ENCODE measurements at regions not wholly inside any gene's neighbourhood (a gene's known extent, or its start where the extent isn't known, plus 50 kb on each side); places are given as distances from the start of the nearest gene placed in this dataset.

DNA sequence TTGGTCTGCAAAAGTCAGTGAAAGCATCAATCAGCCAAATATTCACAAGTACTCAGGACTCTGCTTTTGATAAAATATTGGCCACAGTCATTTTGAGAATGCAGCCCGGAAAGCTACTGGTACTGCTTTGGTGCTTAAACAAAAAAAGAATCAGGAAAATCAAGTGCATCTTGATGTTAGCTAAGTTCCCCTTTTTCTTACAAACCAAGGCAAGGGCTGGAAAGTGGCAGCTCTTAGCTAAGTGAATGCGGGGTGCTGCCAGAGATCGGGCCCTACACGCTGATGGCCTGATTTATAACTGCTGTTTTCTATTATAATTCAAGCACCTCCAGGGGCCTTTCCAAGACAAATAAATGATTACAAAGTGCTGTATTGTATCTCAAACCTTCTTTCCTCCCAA lies 136.8 kb upstream of the MGMT start:
- DNase-seq (ENCODE audit: low spot score) = no peak

- DNase-seq (ENCODE audit: low spot score) = no peak
Observed at GRCh38 chr10:129331207-129331838, 135.7 kb upstream of the MGMT start.

- DNase-seq (ENCODE audit: low spot score) = no peak
Observed at GRCh38 chr10:129331839-129332220, 135.2 kb upstream of the MGMT start.

GRCh38 chr10:129332476-129332875 lies 134.6 kb upstream of the MGMT start:
- DNase-seq (ENCODE audit: low spot score) = peak; percentile 7

DNA sequence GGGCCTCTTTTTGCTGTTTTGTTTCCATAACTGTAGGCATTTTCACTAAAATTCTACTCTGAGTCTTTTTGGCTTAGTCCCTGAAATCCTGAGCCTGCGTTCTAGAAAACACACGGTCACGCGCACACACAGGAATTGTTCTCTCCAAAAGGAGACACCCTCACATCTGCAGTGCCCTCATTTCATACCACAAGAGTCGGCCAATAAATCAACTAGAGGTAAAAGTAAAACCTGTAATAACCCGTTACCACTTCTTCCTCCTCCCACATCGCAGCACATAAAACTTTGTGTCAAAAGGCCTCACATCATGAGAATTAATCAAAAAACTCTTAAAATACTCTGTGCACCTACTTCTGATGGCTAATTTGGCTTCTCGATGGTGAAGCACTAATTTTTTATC lies 133.3 kb upstream of the MGMT start:
- no peak for DNase-seq (ENCODE audit: low spot score)

DNA sequence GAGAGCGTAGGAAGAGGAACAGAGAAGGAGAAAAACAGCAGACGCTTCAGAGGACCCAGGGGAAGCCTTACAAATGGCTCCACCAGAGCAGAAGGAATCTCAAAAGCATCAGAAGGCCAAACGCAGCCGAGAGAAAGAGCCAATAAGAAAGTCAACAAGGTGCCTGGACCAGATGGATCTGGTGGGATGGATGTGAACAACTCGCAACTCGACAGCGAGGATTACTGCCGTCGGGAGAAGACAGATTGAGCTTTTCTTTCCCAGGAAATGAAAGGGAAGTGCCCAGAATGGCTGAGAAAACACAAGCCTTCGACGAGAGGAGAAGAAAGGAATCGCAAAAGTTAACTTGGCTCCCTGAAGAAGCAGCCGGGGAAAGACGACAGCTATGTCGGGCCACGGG lies 132.8 kb upstream of the MGMT start:
- no peak for DNase-seq (ENCODE audit: low spot score)

DNA sequence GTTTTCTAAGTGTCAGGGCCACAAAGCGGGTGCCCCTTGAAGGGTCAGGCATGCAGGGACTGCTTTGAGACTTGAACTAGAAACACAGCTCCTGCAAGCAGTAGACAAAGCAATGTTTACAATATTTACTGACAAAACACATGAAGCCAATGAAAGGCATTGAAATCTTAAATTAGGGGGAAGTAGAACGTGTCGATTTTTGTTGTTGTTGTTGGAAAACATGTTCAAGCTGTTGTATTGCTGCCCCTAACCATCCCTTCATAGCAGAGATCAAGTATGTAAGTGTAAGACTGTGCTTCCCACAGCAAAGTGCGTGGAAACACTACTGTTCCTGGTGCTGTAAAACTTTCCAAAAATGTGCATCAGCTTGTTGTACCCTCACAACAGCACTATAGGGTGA lies 131.6 kb upstream of the MGMT start:
- DNase-seq (ENCODE audit: low spot score) = no peak

GRCh38 chr10:129335942-129336341 lies 131.1 kb upstream of the MGMT start:
- DNase-seq (ENCODE audit: low spot score) = no peak

DNA sequence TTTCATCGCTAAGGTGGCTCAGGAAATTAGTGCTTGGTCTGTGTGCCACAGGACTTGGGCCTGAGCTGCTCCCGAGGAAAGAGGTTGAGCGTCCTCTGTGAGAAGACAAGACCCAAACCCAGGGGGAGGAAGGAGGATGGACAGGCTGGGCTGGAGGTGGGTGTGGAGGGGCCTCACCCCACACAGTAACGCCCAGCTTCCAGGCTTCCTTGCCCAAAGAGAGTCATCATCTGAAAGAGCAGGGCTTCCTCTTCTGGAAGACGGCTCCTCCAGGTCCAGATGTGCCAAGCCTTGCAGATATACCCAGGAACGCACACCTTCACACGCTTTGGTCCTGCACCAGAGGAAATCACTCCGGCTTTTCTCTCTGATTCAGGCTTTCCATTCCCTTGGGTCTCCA lies 127.8 kb upstream of the MGMT start:
- no peak for DNase-seq (ENCODE audit: low spot score)

DNA sequence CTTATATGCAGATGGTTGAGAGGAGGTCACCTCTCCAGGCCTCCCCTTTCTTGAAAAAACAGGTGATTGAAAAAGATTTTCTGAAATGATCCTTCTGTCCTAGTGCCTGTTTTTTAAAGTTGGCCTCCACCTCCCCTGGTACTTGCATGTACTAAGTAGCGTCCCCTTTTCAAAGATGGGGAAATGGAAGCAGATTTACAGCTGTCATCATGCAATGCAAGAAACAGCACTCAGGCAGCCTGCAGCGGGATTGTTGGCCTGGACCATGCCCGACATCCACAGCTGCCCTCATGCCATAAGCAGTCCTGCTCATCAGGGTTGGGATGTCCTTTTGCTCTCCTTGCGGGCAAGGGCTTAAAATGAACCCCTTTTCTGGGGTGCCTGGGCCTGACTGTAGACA lies 127.2 kb upstream of the MGMT start:
- DNase-seq (ENCODE audit: low spot score) = no peak

DNA sequence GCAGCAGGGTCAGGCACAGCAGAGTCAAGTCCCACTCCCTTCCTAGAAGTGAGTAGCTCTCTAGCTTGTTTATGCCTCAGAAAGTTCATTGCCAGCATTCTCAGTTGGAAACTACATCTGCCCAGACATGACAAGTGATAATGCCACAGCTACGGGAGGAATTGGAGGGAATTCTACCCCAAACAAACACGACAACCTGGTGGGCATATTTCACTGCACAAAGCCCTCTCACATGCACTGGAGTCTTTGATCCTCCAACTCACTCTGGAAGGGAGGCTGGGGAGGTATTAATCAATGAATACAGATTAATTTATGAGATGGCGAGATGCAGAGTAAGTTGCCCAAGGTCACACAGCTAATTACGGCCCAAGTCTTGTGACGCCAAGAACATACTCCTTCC lies 126.0 kb upstream of the MGMT start:
- DNase-seq (ENCODE audit: low spot score) = no peak

- no peak for DNase-seq (ENCODE audit: low spot score)
Observed at GRCh38 chr10:129342385-129342784, 124.7 kb upstream of the MGMT start.

DNA sequence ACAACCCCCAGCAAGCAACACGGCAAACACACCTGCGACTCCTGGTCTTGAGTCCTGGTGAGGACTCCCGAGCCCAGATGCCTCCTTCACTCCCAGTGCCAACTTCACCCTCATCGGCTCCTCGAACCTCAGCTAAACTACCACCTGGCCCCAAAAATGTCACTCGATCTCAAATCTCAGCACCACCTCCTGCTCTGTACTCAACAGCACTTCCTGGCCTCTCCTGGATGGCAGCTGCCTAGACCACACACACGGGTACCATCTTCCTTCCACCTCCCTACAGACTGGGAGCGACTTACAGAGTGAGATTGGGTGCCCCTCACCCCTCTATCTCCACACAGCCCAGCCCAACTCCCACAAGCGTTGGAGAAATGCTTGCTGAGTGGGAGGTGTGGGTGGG lies 123.9 kb upstream of the MGMT start:
- no peak for DNase-seq (ENCODE audit: low spot score)

GRCh38 chr10:129344103-129344502 lies 122.9 kb upstream of the MGMT start:
- no peak for DNase-seq (ENCODE audit: low spot score)

- no peak for DNase-seq (ENCODE audit: low spot score)
Observed at GRCh38 chr10:129344731-129345355, 122.2 kb upstream of the MGMT start.

GRCh38 chr10:129345763-129346162 lies 121.3 kb upstream of the MGMT start:
- no peak for DNase-seq (ENCODE audit: low spot score)

- no peak for DNase-seq (ENCODE audit: low spot score)
Observed at GRCh38 chr10:129350690-129351089, 116.4 kb upstream of the MGMT start.

- no peak for DNase-seq (ENCODE audit: low spot score)
Observed at GRCh38 chr10:129353101-129353500, 113.9 kb upstream of the MGMT start.

- no peak for DNase-seq (ENCODE audit: low spot score)
Observed at GRCh38 chr10:129360046-129360445, 107.0 kb upstream of the MGMT start.

DNA sequence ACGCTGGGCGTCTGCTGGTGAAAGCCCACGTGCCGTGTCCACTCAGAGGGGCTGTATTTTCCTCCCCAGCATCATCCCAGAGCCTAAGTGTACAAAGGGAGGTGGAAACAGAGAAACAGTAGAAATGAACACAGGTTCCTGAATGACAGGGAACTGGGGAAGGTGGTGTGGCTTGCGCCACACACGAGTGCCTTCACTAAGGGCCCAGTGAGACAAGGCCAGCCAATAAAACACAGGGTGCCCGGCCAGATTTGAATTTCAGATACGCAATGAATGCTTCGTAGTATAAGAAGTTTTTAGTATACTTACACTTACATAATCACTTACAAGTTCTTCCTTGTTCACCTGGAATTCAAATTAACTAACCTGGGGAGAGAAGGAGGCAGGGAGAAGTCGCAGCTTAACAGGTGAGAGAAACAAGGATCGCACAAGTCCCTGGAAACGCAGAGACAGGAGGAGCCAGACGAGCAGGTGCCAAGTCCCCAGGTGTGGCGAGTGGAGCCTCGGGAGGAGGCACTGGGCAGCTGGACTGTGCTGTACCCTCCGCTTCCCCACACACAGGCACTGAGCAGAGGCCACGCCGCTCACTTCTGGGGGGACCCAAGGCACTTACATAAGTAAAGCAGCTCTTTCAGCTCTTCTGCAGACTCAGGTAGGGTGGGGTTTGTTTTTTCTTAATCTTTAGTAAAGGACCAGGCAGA lies 105.2 kb upstream of the MGMT start:
- DNase-seq (ENCODE audit: low spot score) = no peak

DNA sequence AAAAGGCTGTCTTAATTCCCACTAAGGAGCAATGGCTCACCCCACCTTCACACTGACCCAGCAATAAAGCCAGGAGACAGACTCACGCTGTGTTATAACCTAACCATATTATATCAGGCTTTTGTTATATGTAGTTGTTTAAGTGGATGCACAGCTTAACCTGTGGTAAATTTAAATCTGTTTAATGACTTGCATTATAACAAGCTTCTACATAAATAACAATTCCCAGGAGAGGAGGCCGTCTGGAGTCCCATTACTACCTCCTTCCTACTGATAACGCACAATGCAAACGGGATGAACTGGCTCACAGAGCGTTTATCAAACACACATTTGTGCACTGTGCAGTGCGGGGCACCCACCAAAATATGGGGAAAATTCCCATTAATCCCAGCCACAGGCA lies 102.1 kb upstream of the MGMT start:
- no peak for DNase-seq (ENCODE audit: low spot score)

DNA sequence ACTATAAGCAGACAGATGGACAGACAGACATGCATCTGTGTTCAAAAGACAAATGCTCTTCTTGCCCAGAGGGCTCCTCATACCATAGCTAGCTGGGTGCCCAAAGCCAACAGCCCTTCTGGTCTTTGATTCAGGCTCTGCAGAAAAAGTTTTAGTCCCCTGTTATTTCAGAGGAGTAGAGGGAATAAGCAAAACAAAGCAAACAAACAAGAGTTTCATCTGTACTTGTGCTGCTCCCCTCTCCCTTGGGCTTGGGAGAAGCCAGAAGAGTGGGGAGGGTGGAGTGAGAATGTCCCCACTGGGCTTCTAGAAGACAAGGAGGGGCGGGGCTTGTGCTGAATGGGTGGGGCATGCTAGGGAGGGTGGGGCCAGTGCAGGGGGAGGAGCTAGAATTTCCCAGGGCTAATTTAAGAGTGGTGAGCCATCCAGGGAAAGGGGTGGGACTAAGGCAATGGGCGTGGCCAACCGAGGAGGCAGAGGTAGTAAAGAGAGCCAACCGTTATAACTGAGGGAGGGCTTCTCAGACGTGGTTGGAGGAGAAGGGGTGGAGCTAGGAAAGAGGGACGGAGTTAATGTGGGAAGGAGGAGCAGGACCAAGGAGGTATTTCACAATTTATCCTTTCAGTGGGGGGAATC lies 101.2 kb upstream of the MGMT start:
- peak; percentile 5 for DNase-seq (ENCODE audit: low spot score)

GRCh38 chr10:129366450-129366849 lies 100.6 kb upstream of the MGMT start:
- DNase-seq (ENCODE audit: low spot score) = no peak

Measured in SW480 (cell line).